ENCODE measurements at regions not wholly inside any gene's neighbourhood (a gene's known extent, or its start where the extent isn't known, plus 50 kb on each side); places are given as distances from the start of the nearest gene placed in this dataset.
"Not testable (repeated sequence)": the region's sequence is repeated elsewhere in the genome, so short reads cannot be mapped to it uniquely, and the experiment has no call there.

- no peak for DNase-seq
These were observed 50.7 kb upstream of the VPREB1 start for GRCh38 chr22:22193923-22194322.

GRCh38 chr22:22193462-22193861 is 51.1 kb upstream of the VPREB1 start:
- DNase-seq, result not testable (repeated sequence)

- not testable (repeated sequence) for DNase-seq
These were observed 51.6 kb upstream of the VPREB1 start for GRCh38 chr22:22193006-22193405.

GRCh38 chr22:22189796-22190195 is 54.8 kb upstream of the VPREB1 start:
- DNase-seq, result not testable (repeated sequence)

- DNase-seq, result not testable (repeated sequence)
These were observed 56.7 kb upstream of the VPREB1 start for GRCh38 chr22:22187863-22188262.

GRCh38 chr22:22187299-22187698 is 57.3 kb upstream of the VPREB1 start:
- DNase-seq, result no peak

- no peak for DNase-seq
These were observed 58.6 kb upstream of the VPREB1 start for GRCh38 chr22:22185844-22186499.

GRCh38 chr22:22185217-22185616 is 59.4 kb upstream of the VPREB1 start:
- no peak for DNase-seq

- DNase-seq, result no peak
These were observed 60.2 kb upstream of the VPREB1 start for GRCh38 chr22:22184277-22184807.

- no peak for DNase-seq
These were observed 61.7 kb upstream of the VPREB1 start for GRCh38 chr22:22182990-22183264.

GRCh38 chr22:22182218-22182989 is 62.2 kb upstream of the VPREB1 start:
- no peak for DNase-seq

GRCh38 chr22:22181341-22181850 is 63.2 kb upstream of the VPREB1 start:
- no peak for DNase-seq

GRCh38 chr22:22180738-22181285 is 63.8 kb upstream of the VPREB1 start:
- no peak for DNase-seq

- no peak for DNase-seq
These were observed 64.7 kb upstream of the VPREB1 start for GRCh38 chr22:22179858-22180257.

- DNase-seq, result no peak
These were observed 65.6 kb upstream of the VPREB1 start for GRCh38 chr22:22178992-22179391.

GRCh38 chr22:22178355-22178965 is 66.1 kb upstream of the VPREB1 start:
- no peak for DNase-seq

GRCh38 chr22:22176929-22177616 is 67.5 kb upstream of the VPREB1 start:
- DNase-seq, result no peak

GRCh38 chr22:22172896-22173628 is 71.5 kb upstream of the VPREB1 start:
- not testable (repeated sequence) for DNase-seq

GRCh38 chr22:22171357-22172218 is 73.0 kb upstream of the VPREB1 start:
- no peak for DNase-seq

GRCh38 chr22:22169923-22170322 is 74.7 kb upstream of the VPREB1 start:
- DNase-seq, result no peak
